Left ventricle myocardium inferior (tissue), 1 donor: ENCODE measurements at regions not wholly inside any gene's neighbourhood (a gene's known extent, or its start where the extent isn't known, plus 50 kb on each side); places are given as distances from the start of the nearest gene placed in this dataset.
"Not testable (repeated sequence)": the region's sequence is repeated elsewhere in the genome, so short reads cannot be mapped to it uniquely, and the experiment has no call there.

ENCODE experiments used
- DNase-seq: peaks from one replicate; pipeline ENCODE4 v3.0.0-alpha.2; 2020
- H3K27ac ChIP-seq: fragments of 200-600 bp; replicated peaks from 2 replicates; pipeline ENCODE4 v1.8.0; 2021
- H3K27me3 ChIP-seq: fragments of 200-600 bp; 2 replicates; pipeline ENCODE4 v1.8.0; 2021; ENCODE audit warnings: low read depth
- H3K36me3 ChIP-seq: fragments of 200-600 bp; 2 replicates; pipeline ENCODE4 v1.8.0; 2021
- H3K4me1 ChIP-seq: fragments of 200-600 bp; 2 replicates; pipeline ENCODE4 v1.8.0; 2021
- H3K4me3 ChIP-seq: fragments of 200-600 bp; 2 replicates; pipeline ENCODE4 v1.8.0; 2021; ENCODE audit warnings: mild to moderate bottlenecking, moderate library complexity
- H3K9me3 ChIP-seq: fragments of 200-600 bp; replicated peaks from 2 replicates; pipeline ENCODE4 v1.8.0; 2021
- CTCF ChIP-seq: fragments of 200-600 bp; IDR thresholded peaks from 2 replicates; pipeline ENCODE4 v1.8.0; 2021; ENCODE audit warnings: antibody characterized with exemption, mild to moderate bottlenecking, borderline replicate concordance
- intact Hi-C: fragments of 100-400 bp; cut with micrococcal nuclease; formaldehyde crosslinking; loops from one replicate; pipeline ENCODE4 v1.11.0; 2022
- donor health status: DM: no; HTN: yes; CAD: no; lungs with severe emphysema.

GRCh38 chr13:38086013-38086412, 216.4 kb upstream of the TRPC4 start:
- TF ChIP-seq CTCF = no peak
- no peaks in the 10 kb centered on the region for H3K4me1 ChIP-seq
- intact Hi-C loops = no loop called here
- H3K36me3 ChIP-seq = no peaks in the 10 kb centered on the region
- peaks cover 58% of the 10 kb centered on the region for H3K9me3 ChIP-seq
- H3K27ac ChIP-seq = no peak overlapping the region
- H3K4me3 ChIP-seq = no peak overlapping the region
- DNase-seq = no peak
- H3K27me3 ChIP-seq = no peaks in the 10 kb centered on the region

- intact Hi-C loops = no loop called here
- H3K4me3 ChIP-seq = no peak overlapping the region
- H3K9me3 ChIP-seq = peaks cover 8% of the 10 kb centered on the region
- H3K27ac ChIP-seq = no peak overlapping the region
- H3K27me3 ChIP-seq = no peaks in the 10 kb centered on the region
- no peaks in the 10 kb centered on the region for H3K36me3 ChIP-seq
- H3K4me1 ChIP-seq = no peaks in the 10 kb centered on the region
- DNase-seq = no peak
- TF ChIP-seq CTCF = no peak
These were observed 204.4 kb upstream of the TRPC4 start for GRCh38 chr13:38073931-38074330.

- Histone ChIP-seq H3K4me1 (no peaks in the 10 kb centered on the region), H3K9me3 (peaks cover 2% of the 10 kb centered on the region), H3K4me3 (no peak overlapping the region), H3K36me3 (no peaks in the 10 kb centered on the region), H3K27ac (no peak overlapping the region), H3K27me3 (no peaks in the 10 kb centered on the region)
- TF ChIP-seq CTCF = no peak
- DNase-seq = no peak
- intact Hi-C loops = no loop called here
These were observed 203.1 kb upstream of the TRPC4 start for GRCh38 chr13:38072696-38073095.

- H3K36me3 ChIP-seq, H3K27ac ChIP-seq, intact Hi-C loops, H3K4me1 ChIP-seq, H3K9me3 ChIP-seq, H3K27me3 ChIP-seq, DNase-seq, H3K4me3 ChIP-seq: not testable (repeated sequence)
These were observed 201.8 kb upstream of the TRPC4 start for GRCh38 chr13:38071340-38071739.

- Histone ChIP-seq H3K27me3 (no peaks in the 10 kb centered on the region), H3K9me3 (no peaks in the 10 kb centered on the region), H3K36me3 (no peaks in the 10 kb centered on the region), H3K27ac (no peak overlapping the region), H3K4me3 (no peak overlapping the region), H3K4me1 (no peaks in the 10 kb centered on the region)
- no peak for TF ChIP-seq CTCF
- no peak for DNase-seq
- intact Hi-C loops = no loop called here
These were observed 184.3 kb upstream of the TRPC4 start for GRCh38 chr13:38053896-38054295.

- intact Hi-C loops = no loop called here
- H3K4me3 ChIP-seq = no peak overlapping the region
- no peak overlapping the region for H3K27ac ChIP-seq
- no peak for DNase-seq
- no peak for TF ChIP-seq CTCF
- H3K4me1 ChIP-seq = no peaks in the 10 kb centered on the region
- H3K27me3 ChIP-seq = no peaks in the 10 kb centered on the region
- no peaks in the 10 kb centered on the region for H3K9me3 ChIP-seq
- peaks cover 11% of the 10 kb centered on the region for H3K36me3 ChIP-seq
These were observed 176.4 kb upstream of the TRPC4 start for GRCh38 chr13:38046049-38046376.
